Stimulated activated CD4-positive, alpha-beta T cell treated with anti-CD3 and anti-CD28 coated beads, Interleukin-15, amount 100 ng/mL, for 48 hours (primary cell): ENCODE measurements at regions not wholly inside any gene's neighbourhood (a gene's known extent, or its start where the extent isn't known, plus 50 kb on each side); places are given as distances from the start of the nearest gene placed in this dataset.
"Not testable (repeated sequence)": the region's sequence is repeated elsewhere in the genome, so short reads cannot be mapped to it uniquely, and the experiment has no call there.

Experiments used
- DNase-seq, 2 donors: peaks; one replicate each; pipeline ENCODE4 v3.0.0-alpha.2; 2020; ENCODE audit warnings: low read depth in 2 of 2

DNA sequence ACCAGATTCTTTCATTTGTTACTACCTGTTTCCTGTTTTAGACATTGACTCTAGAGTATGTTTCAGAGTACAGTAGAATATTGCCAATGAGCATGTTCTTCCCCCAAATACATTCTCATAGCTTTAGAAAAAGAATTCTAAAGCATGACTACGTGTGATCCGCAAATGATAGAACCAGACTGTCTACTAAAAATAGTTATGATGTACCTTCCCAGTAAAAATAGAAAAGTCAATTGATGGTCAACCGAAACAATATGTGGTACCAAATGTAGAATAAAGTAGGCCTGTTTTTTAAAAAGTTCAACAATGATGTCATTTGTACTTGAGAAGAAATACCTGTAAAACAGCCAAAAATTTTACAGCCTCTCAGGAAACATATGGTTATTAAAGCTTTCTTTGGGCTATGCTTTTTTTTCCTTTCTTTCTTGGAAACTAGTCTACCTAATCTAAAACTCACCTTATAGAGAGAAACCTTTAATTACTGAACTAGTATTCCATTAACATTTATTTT is 130.1 kb upstream of the MTHFD1L start:
- DNase-seq = no peak

DNA sequence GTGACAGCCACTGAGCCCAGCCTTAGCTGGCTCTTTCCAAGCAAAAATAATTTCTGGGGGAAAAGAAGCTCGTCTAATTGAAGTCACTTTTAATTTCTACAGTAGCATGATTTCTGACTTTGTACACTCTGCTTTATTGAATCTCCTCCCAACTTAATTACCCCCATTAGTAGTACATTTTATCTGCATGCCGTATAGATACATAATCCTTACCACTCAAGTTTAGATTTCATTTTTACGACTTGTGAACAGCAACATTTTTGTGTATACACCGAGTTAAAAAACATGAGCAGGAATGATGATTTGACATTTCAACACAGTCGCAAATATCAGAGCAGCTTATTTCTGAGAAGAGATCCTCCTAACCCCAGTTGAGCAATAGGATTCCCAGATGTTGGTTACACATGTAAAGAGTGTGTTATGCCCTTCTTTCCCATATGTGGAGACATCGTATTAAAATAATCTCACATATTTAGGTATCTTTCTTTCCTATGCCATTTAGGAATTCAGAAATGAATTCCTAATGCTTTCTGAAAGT is 127.3 kb upstream of the MTHFD1L start:
- no peak for DNase-seq

DNA sequence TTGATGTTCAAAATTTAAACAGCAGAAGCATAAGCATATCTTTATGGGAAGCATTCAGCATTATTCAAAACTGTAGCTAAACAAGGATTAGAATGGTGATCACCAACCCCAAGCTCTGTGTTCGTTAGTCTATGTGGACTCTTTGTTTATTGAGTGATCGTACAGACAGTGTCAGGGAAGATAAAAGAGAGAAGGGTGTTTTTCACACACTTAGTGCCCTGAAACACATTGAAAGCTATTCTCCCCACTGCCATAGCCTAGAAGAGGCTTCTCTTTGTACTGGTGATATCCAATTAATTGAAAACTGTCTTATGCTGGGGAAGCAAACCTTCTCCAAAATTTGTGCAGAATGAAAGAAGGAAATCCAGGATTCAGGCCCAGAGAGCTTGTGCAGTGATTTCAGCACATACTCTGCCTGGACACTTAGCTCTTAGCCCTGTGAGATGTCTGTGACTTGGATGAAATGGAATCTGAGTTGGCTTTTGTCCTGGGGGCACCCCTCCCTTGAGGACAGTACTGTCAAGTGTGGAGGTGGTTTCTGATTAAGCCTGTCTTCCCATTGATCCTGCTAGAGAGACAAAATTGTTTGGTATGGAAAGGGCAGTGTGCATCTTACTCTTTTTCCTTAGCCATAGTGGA is 125.7 kb upstream of the MTHFD1L start:
- DNase-seq = no peak

DNA sequence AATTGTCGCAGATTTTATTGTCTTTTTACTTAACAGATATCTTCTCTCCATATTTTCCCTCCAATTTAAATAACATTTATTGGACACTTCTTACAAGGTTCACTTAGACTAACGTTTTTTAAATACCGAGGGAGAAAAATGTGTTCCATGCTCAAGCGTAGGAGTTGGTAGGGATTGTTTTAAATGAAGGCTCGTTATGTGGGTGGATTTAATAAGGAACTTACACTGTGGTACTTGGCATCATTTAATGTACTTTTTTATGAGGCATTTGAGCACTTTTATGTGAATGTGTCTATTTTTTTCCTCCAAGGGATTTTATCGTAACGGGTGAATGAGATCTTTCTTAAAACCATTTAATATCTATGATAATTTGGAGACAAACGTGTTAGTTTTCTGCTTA is 125.0 kb upstream of the MTHFD1L start:
- DNase-seq = no peak

DNA sequence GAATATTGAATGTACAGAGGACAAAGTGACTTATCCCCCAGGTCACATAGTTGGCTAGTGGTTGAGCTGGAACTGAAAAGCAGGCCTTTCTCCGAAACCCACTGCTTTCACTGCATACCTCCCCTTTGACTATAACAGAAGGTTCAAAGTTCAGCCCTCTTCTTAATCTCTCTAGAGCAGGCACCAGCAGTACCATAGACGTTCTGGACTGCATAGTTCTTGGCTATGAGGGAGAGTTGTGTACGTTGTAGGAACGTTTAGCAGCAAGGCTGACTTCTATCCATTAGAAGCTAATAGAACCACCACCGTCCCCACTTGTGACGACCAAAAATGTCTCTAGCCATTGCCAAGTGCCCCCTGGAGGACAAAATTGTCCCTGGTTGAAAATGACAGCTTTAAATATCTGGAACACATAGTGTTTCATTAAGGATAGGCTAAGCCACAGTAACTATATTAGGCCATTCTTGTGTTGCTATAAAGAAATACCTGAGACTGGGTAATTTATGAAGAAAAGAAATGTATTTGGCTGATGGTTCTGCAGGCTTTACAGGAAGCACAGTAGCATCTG is 123.8 kb upstream of the MTHFD1L start:
- DNase-seq = no peak

DNA sequence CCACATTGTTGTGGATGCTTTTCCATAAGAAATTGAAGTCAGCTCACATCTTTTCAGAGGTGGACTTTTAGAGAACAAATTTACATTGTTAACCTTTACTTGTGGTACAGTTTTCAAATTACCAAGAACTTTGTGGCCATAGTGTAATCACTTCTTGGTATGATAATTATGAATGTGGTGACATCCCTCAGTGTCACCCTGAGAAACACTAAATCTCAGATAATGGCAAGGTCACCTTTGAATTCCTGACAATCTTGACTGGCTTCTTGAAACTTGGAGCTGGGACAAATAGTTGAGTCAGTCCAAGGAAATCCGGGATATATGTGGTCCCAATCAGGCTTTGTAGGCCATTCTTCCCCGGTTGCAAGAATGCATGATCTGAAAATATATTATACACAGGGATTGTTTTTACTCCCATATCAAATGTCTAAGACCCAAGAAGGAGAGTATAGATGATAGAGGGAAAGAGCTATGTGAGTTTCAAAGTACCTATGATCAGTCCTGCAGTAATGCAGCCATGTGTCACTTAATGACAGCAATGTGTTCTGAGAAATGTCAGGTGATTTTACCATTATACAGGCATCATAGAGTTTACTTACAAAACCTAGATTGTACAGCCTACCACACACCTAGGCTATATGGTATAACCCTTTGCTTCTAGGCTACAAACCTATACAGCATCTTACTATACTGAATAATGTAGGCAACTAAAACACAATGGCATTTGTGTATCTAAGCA is 120.8 kb upstream of the MTHFD1L start:
- DNase-seq = no peak

DNA sequence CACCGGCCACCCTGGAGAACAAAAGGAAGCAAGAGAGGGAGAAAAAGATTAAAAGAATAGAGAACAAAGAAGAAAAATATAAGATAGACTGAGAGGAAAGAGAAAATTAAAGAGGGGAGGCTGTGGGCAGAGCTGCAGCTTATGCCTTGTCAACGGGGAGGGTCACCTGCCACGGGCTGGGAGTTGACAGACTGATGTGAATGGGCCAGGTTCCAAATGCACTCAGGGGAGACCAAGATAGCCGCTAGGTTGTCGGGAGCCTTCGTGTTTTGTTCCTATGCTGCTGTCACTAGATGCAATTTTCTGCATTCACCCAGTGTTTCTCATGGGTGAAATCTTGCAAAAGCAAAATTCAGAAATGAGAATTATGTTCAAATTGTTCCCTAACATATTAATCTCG is 119.6 kb upstream of the MTHFD1L start:
- DNase-seq = no peak

DNA sequence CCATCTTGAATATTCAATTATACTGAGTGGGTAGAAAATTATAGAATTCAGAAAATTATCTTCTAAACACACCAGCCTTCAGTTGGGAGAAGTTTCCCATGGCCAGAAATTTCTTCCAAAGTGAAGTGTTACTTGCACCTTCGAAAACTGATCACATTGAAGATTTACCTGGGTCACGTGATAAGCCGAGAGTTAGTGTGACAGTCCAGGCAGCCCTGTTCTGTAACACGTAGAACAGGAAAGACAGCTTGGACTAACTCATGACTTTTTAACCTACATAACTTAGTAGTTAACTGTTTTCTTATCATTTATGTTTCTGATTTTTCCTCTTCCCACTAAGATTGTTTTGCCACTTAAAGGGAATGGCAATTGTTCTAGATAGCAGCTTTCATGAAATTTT is 118.3 kb upstream of the MTHFD1L start:
- no peak for DNase-seq

DNA sequence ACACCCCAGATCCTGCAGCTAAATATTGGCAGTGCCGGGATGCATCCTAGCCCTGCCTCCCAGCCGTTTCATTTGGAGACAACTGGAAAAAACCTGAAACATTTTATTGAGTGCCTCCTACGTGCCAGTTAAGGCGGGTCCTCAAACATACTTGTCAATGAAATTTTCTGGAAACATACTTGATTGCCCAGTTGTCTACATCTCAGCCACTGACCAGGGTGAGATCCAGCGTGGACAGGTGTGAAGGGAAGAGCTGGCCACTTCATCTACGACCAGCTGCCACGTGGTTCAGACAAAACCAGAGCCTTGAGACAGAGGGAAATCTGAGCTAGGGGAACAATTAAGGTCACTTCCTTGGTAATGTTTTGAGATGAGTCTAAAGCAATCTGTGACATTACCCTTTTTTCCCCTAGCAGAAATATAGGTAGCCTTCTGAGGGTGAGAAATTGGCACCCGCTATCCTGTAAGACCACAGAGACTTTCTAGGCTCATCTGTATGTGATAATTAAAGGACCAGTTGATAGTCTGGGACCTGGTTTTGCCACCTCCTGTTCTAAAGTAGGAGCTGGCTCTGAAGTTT is 116.3 kb upstream of the MTHFD1L start:
- no peak for DNase-seq

DNA sequence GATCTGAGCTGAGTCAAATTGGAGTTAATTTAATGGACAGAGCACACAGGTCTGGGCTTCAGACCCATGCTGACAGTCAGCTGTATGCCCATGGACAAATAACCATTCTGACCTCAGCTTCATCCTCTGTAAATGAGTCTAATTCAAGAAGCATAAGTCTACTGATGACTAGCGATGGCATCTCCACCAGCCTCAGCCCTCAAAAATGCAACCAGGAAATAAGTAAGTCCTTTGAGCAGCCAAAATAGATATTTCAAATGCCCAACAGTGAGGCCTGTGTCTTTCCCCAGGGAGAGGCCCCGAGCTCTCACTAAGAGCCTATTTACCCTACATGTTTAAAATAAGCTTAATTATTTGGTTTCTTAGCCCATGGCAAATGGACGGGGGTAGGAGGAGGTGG is 114.2 kb upstream of the MTHFD1L start:
- no peak for DNase-seq

DNA sequence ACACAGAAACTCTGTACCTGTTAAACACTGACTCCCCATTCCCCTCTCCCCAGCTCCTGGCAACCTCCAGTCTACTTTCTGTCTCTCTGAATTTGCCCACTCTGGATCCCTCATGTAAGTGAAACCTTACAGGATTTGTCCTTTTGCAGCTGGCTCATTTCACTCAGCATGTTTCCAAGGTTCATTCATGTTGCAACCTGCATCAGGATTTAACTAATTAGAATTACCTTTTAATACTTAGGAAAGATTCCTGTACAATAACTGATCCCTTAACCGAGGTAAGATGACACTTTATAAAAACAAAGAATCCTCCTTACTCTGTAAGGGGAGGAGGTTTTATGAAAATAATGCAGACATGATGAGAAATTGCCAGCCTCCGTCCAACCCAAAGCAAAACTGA is 113.1 kb upstream of the MTHFD1L start:
- no peak for DNase-seq

DNA sequence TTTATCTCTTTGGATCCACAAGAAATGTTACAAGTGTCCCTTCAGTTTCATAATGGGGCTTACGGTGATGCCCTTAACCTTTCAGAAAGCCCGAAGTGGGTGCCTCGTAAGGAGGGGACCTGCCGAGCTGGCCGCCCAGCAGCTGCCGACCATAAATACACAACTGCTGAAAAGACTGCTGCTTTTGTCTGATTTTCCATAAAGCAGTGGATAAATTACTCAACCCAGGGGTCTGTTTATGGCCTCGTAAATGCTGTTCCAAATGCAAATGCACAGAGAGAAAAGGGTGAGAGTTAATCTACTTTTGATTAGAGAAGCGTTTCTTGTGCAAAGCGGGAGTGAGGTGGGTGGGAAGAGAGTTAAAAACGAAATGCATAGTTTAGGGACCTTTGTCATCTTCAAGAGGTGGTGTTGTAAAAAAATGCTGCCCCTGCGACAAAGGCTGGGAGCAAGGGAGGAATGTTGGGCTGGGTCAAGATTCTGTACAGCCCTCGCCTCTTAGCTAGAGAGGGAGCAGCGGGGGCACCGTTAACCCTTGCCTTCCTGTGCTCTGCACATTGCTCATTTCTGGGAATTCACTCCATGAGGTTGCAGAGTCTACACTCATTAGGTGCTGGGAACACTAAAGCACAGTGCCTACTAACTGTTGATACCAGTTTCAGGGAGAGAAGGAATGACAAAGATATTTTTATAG is 112.0 kb upstream of the MTHFD1L start:
- no peak for DNase-seq

DNA sequence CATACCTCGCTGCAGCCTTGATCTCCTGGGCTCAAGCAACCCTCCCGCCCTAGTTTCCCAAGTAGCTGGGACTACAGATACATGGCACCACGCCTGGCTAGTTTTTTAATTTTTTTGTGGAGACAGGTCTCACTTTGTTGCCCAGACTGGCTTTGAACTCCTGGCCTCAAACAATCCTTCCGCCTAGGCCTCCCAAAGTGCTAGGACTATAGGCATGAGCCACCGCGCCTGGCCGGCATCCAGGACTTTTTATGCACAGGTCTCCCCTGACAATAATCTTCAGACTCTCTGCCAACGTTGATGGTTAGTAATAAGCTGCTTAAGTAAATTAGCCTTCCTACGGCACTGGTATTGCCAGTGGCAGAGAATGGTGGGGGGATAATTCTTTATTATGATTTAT is 110.5 kb upstream of the MTHFD1L start:
- DNase-seq = no peak

DNA sequence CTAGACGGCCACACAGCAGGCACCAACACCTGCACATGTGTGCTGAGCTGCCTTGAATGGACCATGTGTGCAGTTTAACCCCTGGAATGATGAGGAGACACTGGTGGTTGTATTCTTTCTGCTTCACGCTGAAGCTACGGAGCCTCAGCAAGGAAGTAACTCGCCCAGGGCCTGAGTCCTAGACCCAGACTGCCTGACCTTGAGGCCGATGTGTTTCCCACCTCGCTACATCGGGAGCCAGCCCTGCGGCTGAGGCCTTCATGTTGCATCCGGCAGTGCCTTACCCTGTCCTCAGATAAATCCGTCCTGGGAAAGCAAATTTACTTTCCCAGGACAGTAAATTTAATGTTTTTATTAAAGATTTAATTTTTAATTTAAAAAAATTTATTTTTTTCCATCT is 110.0 kb upstream of the MTHFD1L start:
- no peak for DNase-seq

DNA sequence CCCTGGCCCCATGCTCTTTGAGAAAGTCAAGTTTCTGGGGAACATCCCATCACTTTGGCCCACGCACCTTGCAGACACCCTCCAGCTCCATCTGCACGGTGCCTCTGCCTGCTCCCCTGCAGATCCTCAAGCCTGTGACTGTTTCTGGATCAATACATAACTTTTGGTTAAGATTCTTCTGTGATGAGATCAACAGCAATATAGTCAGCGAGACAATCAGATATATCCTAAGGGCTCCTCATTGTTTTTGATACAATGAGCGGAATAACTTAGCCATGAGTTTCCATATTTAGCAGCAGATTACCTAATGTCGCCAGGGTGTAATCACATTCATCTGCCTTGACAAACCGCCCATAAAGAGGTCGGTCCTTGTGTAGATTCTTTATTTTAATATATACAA is 109.3 kb upstream of the MTHFD1L start:
- no peak for DNase-seq

DNA sequence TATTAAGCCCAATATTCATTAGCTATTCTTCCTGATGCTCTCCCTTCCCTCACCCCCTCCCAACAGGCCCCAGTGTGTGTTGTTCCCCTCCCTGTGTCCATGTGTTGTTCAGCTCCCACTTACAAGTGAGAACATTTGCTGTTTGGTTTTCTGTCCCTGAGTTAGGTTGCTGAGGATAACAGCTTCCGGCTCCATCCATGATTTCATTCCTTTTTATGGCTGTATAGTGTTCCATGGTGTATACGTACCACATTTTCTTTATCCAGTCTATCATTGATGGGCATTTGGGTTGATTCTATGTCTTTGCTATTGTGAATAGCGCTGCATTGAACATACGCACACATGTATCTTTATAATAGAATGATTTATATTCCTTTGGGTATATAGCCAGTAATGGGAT is 107.7 kb upstream of the MTHFD1L start:
- not testable (repeated sequence) for DNase-seq

DNA sequence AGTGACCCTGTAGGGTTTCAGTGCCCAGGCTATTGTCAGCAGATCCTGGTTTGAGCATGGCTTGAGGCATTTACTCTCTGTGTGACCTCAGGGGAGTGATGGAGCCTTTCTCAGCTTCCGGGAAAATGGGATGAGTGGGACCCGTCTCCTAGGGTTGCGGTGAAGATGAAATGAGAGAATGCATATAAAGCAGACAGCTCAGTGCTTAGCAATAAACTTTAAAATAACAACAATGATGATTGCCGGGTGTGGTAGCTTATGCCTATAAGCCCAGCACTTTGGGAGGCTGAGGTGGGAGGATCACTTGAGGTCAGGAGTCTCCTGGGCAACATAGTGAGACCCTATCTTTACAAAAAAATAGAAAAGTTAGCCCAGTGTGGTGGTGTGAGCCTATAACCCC is 106.0 kb upstream of the MTHFD1L start:
- DNase-seq = no peak

DNA sequence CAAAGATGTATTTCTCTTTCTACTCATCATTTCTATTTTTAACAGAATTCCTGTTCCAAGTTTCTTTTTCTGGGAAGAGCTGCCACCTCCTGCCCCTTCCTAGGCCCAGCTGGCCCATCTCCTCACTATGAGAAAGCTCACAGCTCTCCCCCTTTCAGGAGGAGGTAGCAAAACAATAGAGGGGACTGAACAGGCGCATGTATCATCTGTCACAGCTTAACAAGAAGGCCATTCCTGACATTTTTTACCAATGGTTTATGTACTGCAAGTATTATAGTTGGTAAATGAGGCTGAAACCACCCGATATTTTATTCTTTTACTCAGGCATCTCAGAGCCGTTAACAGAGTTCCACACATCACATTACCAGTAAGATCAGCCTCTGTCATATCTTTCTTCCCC is 103.7 kb upstream of the MTHFD1L start:
- no peak for DNase-seq

DNA sequence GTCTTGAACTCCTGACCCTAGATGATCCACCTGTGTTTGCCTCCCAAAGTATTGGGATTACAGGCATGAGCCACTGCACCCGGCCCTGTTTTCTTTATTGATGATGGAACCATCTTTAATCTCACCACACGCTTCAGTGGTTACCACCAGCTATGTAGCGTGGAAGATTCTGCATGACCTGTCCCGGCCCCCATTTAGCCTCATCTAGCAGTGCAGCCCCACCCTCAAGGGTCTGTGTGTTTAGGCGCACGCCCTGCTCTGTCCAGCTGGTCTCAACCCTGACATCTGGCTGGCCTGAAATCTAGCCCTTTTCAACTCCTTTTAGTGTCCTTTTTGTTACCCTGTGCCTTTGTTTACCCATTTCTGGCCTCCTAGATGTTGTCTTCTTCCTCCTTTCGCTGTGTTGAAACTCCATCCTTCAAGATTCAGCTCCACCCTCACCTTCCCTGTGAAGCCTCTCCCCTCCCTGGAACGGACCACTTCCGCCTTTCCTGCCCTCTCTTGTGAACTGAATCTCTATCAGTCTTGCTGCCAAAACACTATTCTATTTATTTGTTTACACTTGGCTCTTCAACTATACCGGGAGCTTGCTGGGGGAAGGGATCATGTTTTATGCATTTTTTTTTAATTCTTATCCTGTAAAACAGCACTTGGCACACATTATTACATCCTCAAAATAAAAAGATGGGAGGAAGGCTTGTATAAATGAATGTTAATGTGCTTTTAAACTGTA is 101.0 kb upstream of the MTHFD1L start:
- no peak for DNase-seq

DNA sequence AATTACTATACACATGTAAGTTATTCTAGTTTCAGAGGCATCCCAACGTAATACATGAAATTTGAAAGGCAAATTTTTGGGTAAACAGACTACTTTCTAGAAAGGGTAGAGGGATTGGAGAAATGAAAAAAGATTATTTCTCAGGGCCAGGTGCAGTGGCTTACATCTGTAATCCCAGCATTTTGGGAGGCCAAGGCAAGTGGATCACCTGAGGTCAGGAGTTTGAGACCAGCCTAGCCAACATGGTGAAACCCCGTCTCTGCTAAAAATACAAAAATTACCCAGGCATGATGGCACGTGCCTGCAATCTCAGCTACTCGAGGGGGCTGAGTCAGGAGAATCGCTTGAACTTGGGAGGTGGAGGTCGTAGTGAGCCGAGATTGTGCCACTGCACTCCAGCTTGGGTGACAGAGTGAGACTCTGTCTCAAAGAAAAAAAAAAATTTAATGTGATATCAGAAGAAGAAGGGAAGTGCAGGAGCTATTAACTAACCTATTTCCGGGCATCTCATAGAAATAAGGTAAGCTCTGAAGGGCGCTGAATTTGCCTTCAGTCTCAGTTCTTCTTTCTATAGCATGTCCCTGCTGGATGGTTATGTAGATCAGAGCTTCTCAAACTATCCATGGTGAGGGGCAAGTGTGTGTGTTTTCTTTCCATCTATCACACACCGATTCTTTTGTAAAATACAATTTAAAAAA is 100.3 kb upstream of the MTHFD1L start:
- no peak for DNase-seq
